ENCODE measurements at regions not wholly inside any gene's neighbourhood (a gene's known extent, or its start where the extent isn't known, plus 50 kb on each side); places are given as distances from the start of the nearest gene placed in this dataset.
A peak's percentile ranks its signal among the peaks of the same experiment; 100 is the strongest.

GRCh38 chr7:113405296-113406056, 287.1 kb upstream of the SMIM30 start:
- no peak for DNase-seq (ENCODE audit: low spot score)
- TF ChIP-seq, protein P1, sequence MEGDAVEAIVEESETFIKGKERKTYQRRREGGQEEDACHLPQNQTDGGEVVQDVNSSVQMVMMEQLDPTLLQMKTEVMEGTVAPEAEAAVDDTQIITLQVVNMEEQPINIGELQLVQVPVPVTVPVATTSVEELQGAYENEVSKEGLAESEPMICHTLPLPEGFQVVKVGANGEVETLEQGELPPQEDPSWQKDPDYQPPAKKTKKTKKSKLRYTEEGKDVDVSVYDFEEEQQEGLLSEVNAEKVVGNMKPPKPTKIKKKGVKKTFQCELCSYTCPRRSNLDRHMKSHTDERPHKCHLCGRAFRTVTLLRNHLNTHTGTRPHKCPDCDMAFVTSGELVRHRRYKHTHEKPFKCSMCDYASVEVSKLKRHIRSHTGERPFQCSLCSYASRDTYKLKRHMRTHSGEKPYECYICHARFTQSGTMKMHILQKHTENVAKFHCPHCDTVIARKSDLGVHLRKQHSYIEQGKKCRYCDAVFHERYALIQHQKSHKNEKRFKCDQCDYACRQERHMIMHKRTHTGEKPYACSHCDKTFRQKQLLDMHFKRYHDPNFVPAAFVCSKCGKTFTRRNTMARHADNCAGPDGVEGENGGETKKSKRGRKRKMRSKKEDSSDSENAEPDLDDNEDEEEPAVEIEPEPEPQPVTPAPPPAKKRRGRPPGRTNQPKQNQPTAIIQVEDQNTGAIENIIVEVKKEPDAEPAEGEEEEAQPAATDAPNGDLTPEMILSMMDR (IDR thresholded peaks at IDR 0.05; ENCODE audit: extremely low read depth, missing control alignments), result no peak

DNA sequence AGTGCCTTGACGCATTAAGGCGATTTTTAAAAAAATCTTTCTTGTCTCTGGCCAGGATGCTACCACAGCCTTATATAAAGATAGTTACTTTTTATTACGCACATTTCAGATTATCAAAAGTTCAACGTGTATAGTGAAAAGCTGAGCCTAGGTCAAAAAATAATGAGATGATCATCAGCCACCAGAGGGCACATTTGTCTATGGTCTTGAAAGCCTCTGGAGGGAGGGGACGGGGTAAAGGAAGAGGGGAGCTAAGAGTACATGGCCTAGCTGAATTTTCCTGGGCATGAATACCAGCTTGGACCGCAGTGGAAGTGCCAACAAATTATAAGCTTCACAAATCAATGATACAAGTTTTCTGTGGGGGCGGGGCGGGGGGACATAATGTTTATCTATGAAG, 285.9 kb upstream of the SMIM30 start:
- DNase-seq (ENCODE audit: low spot score), result peak; percentile 7
- TF ChIP-seq, protein P1 (IDR thresholded peaks at IDR 0.05; ENCODE audit: extremely low read depth, missing control alignments), result peak; percentile 17

- TF ChIP-seq, protein P1 (IDR thresholded peaks at IDR 0.05; ENCODE audit: extremely low read depth, missing control alignments), result no peak
- DNase-seq (ENCODE audit: low spot score), result no peak
Measured at GRCh38 chr7:113402482-113402881, 284.1 kb upstream of the SMIM30 start.

GRCh38 chr7:113402005-113402404, 283.7 kb upstream of the SMIM30 start:
- DNase-seq (ENCODE audit: low spot score), result no peak
- TF ChIP-seq, protein P1 (IDR thresholded peaks at IDR 0.05; ENCODE audit: extremely low read depth, missing control alignments), result no peak

DNA sequence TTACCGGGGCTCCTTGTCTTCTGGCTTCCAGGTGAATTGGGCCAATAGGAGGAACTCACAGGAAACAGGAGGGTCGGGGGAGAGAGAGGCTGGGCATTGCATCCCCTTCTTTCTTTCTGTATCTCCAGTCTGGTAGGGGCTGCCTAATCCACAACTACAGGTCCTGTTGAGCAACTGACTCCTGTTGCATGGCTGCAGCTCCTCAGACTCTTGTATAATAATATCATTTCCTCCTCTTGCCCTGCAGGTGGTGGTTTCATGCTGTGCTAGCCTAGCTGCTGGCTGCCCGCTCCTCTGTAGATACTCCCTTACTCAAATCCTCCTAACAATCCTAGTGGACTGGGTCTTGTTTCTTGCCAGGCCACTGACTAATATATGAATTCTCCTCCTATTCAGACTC, 276.5 kb upstream of the SMIM30 start:
- TF ChIP-seq, protein P1 (IDR thresholded peaks at IDR 0.05; ENCODE audit: extremely low read depth, missing control alignments), result no peak
- DNase-seq (ENCODE audit: low spot score), result no peak

GRCh38 chr7:113392841-113393540, 274.6 kb upstream of the SMIM30 start:
- DNase-seq (ENCODE audit: low spot score), result no peak
- TF ChIP-seq, protein P1 (IDR thresholded peaks at IDR 0.05; ENCODE audit: extremely low read depth, missing control alignments), result no peak

- TF ChIP-seq, protein P1 (IDR thresholded peaks at IDR 0.05; ENCODE audit: extremely low read depth, missing control alignments), result no peak
- DNase-seq (ENCODE audit: low spot score), result no peak
Measured at GRCh38 chr7:113392421-113392820, 274.1 kb upstream of the SMIM30 start.

Measured in GM20000 (cell line).